ENCODE measurements at regions not wholly inside any gene's neighbourhood (a gene's known extent, or its start where the extent isn't known, plus 50 kb on each side); places are given as distances from the start of the nearest gene placed in this dataset.
"Not testable (repeated sequence)": the region's sequence is repeated elsewhere in the genome, so short reads cannot be mapped to it uniquely, and the experiment has no call there.

- intact Hi-C loops (cut with micrococcal nuclease); ATAC-seq; DNase-seq: not testable (repeated sequence)
Measured at GRCh38 chr5:135151660-135152059, 117.6 kb upstream of the PITX1 start.

- ATAC-seq (no peak), DNase-seq (no peak)
- intact Hi-C loops (cut with micrococcal nuclease), result no loop called here
Measured at GRCh38 chr5:135151256-135151655, 117.2 kb upstream of the PITX1 start.

GRCh38 chr5:135150767-135151166 is 116.7 kb upstream of the PITX1 start:
- ATAC-seq, result no peak
- no peak for DNase-seq
- intact Hi-C loops (cut with micrococcal nuclease), result no loop called here

GRCh38 chr5:135149956-135150723 is 116.1 kb upstream of the PITX1 start:
- intact Hi-C loops (cut with micrococcal nuclease), result no loop called here

GRCh38 chr5:135149229-135149955 is 115.4 kb upstream of the PITX1 start:
- intact Hi-C loops (cut with micrococcal nuclease), result no loop called here
- ATAC-seq, result no peak
- no peak for DNase-seq

More at GRCh38 chr5:135149956-135150723, 116.1 kb upstream of the PITX1 start:
- ATAC-seq (no peak), DNase-seq (no peak)

- no peak for DNase-seq
- intact Hi-C loops (cut with micrococcal nuclease), result no loop called here
- no peak for ATAC-seq
Measured at GRCh38 chr5:135147294-135148090, 113.5 kb upstream of the PITX1 start.

- intact Hi-C loops (cut with micrococcal nuclease), result no loop called here
- ATAC-seq (no peak), DNase-seq (no peak)
Measured at GRCh38 chr5:135145985-135146384, 112.0 kb upstream of the PITX1 start.

GRCh38 chr5:135143682-135144081 is 109.7 kb upstream of the PITX1 start:
- DNase-seq; ATAC-seq; intact Hi-C loops (cut with micrococcal nuclease): not testable (repeated sequence)

GRCh38 chr5:135141303-135142268 is 107.6 kb upstream of the PITX1 start:
- intact Hi-C loops (cut with micrococcal nuclease), result no loop called here
- no peak for ATAC-seq
- DNase-seq, result no peak

GRCh38 chr5:135140446-135141204 is 106.6 kb upstream of the PITX1 start:
- intact Hi-C loops (cut with micrococcal nuclease), result no loop called here
- DNase-seq (no peak), ATAC-seq (peak; percentile 38)

- DNase-seq (no peak), ATAC-seq (no peak)
- intact Hi-C loops (cut with micrococcal nuclease), result no loop called here
Measured at GRCh38 chr5:135139381-135140134, 105.5 kb upstream of the PITX1 start.

- ATAC-seq (no peak), DNase-seq (no peak)
- intact Hi-C loops (cut with micrococcal nuclease), result no loop called here
Measured at GRCh38 chr5:135138116-135138850, 104.3 kb upstream of the PITX1 start.

GRCh38 chr5:135137146-135137915 is 103.3 kb upstream of the PITX1 start:
- intact Hi-C loops (cut with micrococcal nuclease), result no loop called here
- no peak for ATAC-seq
- no peak for DNase-seq

GRCh38 chr5:135136546-135136945 is 102.5 kb upstream of the PITX1 start:
- ATAC-seq (no peak), DNase-seq (no peak)
- intact Hi-C loops (cut with micrococcal nuclease), result no loop called here

GRCh38 chr5:135135530-135136226 is 101.7 kb upstream of the PITX1 start:
- ATAC-seq (peak; percentile 41), DNase-seq (peak; percentile 59)
- intact Hi-C loops (cut with micrococcal nuclease), result no loop called here

All from left ventricle myocardium superior (tissue), 1 donor.